Sigmoid colon (tissue), 6 donors: ENCODE measurements at regions not wholly inside any gene's neighbourhood (a gene's known extent, or its start where the extent isn't known, plus 50 kb on each side); places are given as distances from the start of the nearest gene placed in this dataset.
A peak's percentile ranks its signal among the peaks of the same experiment; 100 is the strongest.
"Not testable (repeated sequence)": the region's sequence is repeated elsewhere in the genome, so short reads cannot be mapped to it uniquely, and the experiment has no call there.

Experiments
- DNase-seq: peaks from one replicate; pipeline ENCODE4 v3.0.0-alpha.2; 2019
- H3K27ac ChIP-seq, 4 donors: fragments of 200-600 bp; sonication (generic); one replicate each; pipeline ENCODE4 v1.5.1; 2016 to 2019; ENCODE audit warnings: mild to moderate bottlenecking in 1 of 4
- H3K27me3 ChIP-seq, 3 donors: fragments of 200-600 bp; sonication (generic); one replicate each; pipeline ENCODE4 v1.5.1; 2019; ENCODE audit warnings: mild to moderate bottlenecking in 1 of 3
- H3K36me3 ChIP-seq, 4 donors: fragments of 200-600 bp; sonication (generic); one replicate each; pipeline ENCODE4 v1.5.1; 2016 to 2019
- H3K4me1 ChIP-seq, 4 donors: fragments of 200-600 bp; sonication (generic); one replicate each; pipeline ENCODE4 v1.5.1; 2017 to 2019
- H3K4me3 ChIP-seq, 4 donors: fragments of 200-600 bp; sonication (generic); one replicate each; pipeline ENCODE4 v1.5.1; 2017 to 2019; ENCODE audit warnings: mild to moderate bottlenecking in 2 of 4, moderate library complexity in 1 of 4
- H3K9me3 ChIP-seq, 4 donors: fragments of 200-600 bp in 3 of 4; sonication (generic) in 3 of 4; one replicate each; pipeline versions ENCODE4 v1.5.1 to v1.6.1; 2013 to 2019
- CTCF ChIP-seq, 4 experiments: fragments of 450-650 bp in 3 of 4; fragments of 200-600 bp in 1 of 4; IDR thresholded peaks; one replicate each; pipeline ENCODE4 v1.5.1; 2016 to 2019; ENCODE audit warnings: antibody characterized with exemption in 4 of 4, mild to moderate bottlenecking in 3 of 4, moderate library complexity in 2 of 4
- EP300 ChIP-seq, 4 donors: sonication (generic); formaldehyde crosslinking; IDR thresholded peaks; one replicate each; pipeline ENCODE4 v1.6.1; 2017; ENCODE audit warnings: antibody characterized with exemption in 4 of 4
- POLR2A ChIP-seq, 2 donors: fragments of 450-650 bp; IDR thresholded peaks; one replicate each; pipeline ENCODE4 v1.6.1; 2016; ENCODE audit warnings: antibody characterized with exemption in 2 of 2, mild to moderate bottlenecking in 2 of 2, moderate library complexity in 2 of 2
- POLR2AphosphoS5 ChIP-seq, 4 donors: sonication (generic); formaldehyde crosslinking; IDR thresholded peaks; one replicate each; pipeline ENCODE4 v1.6.1; 2017; ENCODE audit warnings: antibody characterized with exemption in 4 of 4
- WGBS, 2 donors: extraction: QIAGEN DNeasy Blood & Tissue Kit; methylation state at CpG; one replicate each; pipeline ENCODE4 v1.1.7; 2013; 5-methylcytosine and 5-hydroxymethylcytosine counted together
- intact Hi-C: fragments of 100-400 bp; cut with DNase I; formaldehyde crosslinking; loops from one replicate; pipeline ENCODE4 v1.15.1; 2023
- donor health status: healthy with polysubstance abuse.
- donor health status: healthy.

GRCh38 chr16:80909720-80910119 lies 97.0 kb downstream of the CMC2 start:
- no peak overlapping the region for H3K4me3 ChIP-seq
- intact Hi-C loops: no loop called here
- H3K27me3 ChIP-seq: no peaks in the 10 kb centered on the region

GRCh38 chr16:80906169-80906568 lies 100.5 kb downstream of the CMC2 start:
- H3K4me1 ChIP-seq: not testable (repeated sequence)

More at GRCh38 chr16:80909720-80910119, 97.0 kb downstream of the CMC2 start:
- WGBS, 2 donors: 50 to 53% methylated on average over 3 of the region's 3 CpGs
- no peak overlapping the region for H3K27ac ChIP-seq
- peaks cover 0 to 3% (median 0%) of the 10 kb centered on the region in 4 donors for H3K9me3 ChIP-seq
- H3K36me3 ChIP-seq: no peaks in the 10 kb centered on the region
- TF ChIP-seq CTCF (IDR thresholded peaks at IDR 0.05) (no peak), POLR2AphosphoS5 (IDR thresholded peaks at IDR 0.05) (no peak), EP300 (IDR thresholded peaks at IDR 0.05) (no peak), POLR2A (IDR thresholded peaks at IDR 0.05) (no peak)
- H3K4me1 ChIP-seq: no peaks in the 10 kb centered on the region
- no peak for DNase-seq

GRCh38 chr16:80903616-80904015 lies 99.2 kb upstream of the CDYL2 start:
- Histone ChIP-seq H3K9me3 (no peaks in the 10 kb centered on the region), H3K4me3 (no peak overlapping the region), H3K27ac (no peak overlapping the region), H3K4me1 (peaks cover 0 to 4% (median 0%) of the 10 kb centered on the region in 4 donors), H3K27me3 (no peaks in the 10 kb centered on the region), H3K36me3 (no peaks in the 10 kb centered on the region)
- TF ChIP-seq EP300 (IDR thresholded peaks at IDR 0.05) (no peak), POLR2A (IDR thresholded peaks at IDR 0.05) (no peak), CTCF (IDR thresholded peaks at IDR 0.05) (no peak), POLR2AphosphoS5 (IDR thresholded peaks at IDR 0.05) (no peak)
- WGBS, 2 donors: 94% methylated on average over 5 of the region's 5 CpGs
- intact Hi-C loops: no loop called here
- no peak for DNase-seq

More at GRCh38 chr16:80906169-80906568, 100.5 kb downstream of the CMC2 start:
- H3K9me3 ChIP-seq, H3K4me3 ChIP-seq, H3K27ac ChIP-seq, H3K27me3 ChIP-seq, intact Hi-C loops, H3K36me3 ChIP-seq, DNase-seq: not testable (repeated sequence)
- WGBS, 2 donors: 97% methylated on average over 2 of the region's 2 CpGs

- intact Hi-C loops: no loop called here
- H3K9me3 ChIP-seq: no peaks in the 10 kb centered on the region
- no peak for TF ChIP-seq POLR2A (IDR thresholded peaks at IDR 0.05)
- TF ChIP-seq EP300 (IDR thresholded peaks at IDR 0.05): no peak
- no peak for TF ChIP-seq CTCF (IDR thresholded peaks at IDR 0.05)
- TF ChIP-seq POLR2AphosphoS5 (IDR thresholded peaks at IDR 0.05): no peak
- DNase-seq: no peak
- H3K4me3 ChIP-seq: no peak overlapping the region
- H3K36me3 ChIP-seq: no peaks in the 10 kb centered on the region
- H3K27me3 ChIP-seq: no peaks in the 10 kb centered on the region
- WGBS, 2 donors: 68 to 87% methylated on average over 15 of the region's 15 CpGs
- peaks cover 0 to 4% (median 0%) of the 10 kb centered on the region in 4 donors for H3K4me1 ChIP-seq
- H3K27ac ChIP-seq: no peak overlapping the region
Observed at GRCh38 chr16:80902306-80903110, 98.1 kb upstream of the CDYL2 start.

GRCh38 chr16:80900593-80900954 lies 96.2 kb upstream of the CDYL2 start:
- peak overlapping the region in 2 of 4 donors; percentile 38 to 40 for H3K27ac ChIP-seq
- no peak for DNase-seq
- intact Hi-C loops: no loop called here
- H3K4me1 ChIP-seq: peaks cover 0 to 4% (median 0%) of the 10 kb centered on the region in 4 donors
- no peaks in the 10 kb centered on the region for H3K27me3 ChIP-seq
- H3K9me3 ChIP-seq: no peaks in the 10 kb centered on the region
- H3K36me3 ChIP-seq: no peaks in the 10 kb centered on the region
- 72 to 80% methylated on average over 8 of the region's 8 CpGs for WGBS, 2 donors
- no peak for TF ChIP-seq POLR2AphosphoS5 (IDR thresholded peaks at IDR 0.05)
- no peak for TF ChIP-seq EP300 (IDR thresholded peaks at IDR 0.05)
- TF ChIP-seq POLR2A (IDR thresholded peaks at IDR 0.05): no peak
- no peak for TF ChIP-seq CTCF (IDR thresholded peaks at IDR 0.05)
- no peak overlapping the region for H3K4me3 ChIP-seq
